ENCODE measurements at regions not wholly inside any gene's neighbourhood (a gene's known extent, or its start where the extent isn't known, plus 50 kb on each side); places are given as distances from the start of the nearest gene placed in this dataset.
"Not testable (repeated sequence)": the region's sequence is repeated elsewhere in the genome, so short reads cannot be mapped to it uniquely, and the experiment has no call there.

DNA sequence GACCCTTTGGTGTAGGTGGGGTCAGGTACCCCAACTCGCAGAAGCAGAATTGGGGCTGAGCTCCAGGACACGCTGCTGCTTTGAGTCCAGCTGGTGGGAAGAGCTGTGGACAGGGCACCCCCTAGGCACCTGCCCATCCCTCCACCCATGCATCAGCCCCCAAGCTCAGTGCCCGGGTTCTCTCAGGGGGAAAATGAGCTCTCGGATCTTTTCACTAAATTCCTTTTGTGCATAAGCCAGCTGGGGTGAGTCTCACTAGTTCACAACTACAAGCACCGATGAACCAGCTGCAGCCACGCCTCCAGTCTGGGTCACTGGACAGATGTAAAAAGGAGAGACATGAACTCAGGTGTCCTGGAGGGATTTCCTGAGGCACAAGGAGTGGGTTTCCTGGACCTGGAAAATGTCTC, 286.8 kb downstream of the CRLF2 start:
- no peak for DNase-seq (ENCODE audit: low read depth, low spot score)
- no peak overlapping the region for H3K4me3 ChIP-seq (ENCODE audit: low read length)

GRCh38 chrX:925094-925493, 287.4 kb downstream of the CRLF2 start:
- H3K4me3 ChIP-seq (ENCODE audit: low read length), result no peak overlapping the region
- no peak for DNase-seq (ENCODE audit: low read depth, low spot score)

GRCh38 chrX:924017-924416, 288.4 kb downstream of the CRLF2 start:
- no peak for DNase-seq (ENCODE audit: low read depth, low spot score)
- H3K4me3 ChIP-seq (ENCODE audit: low read length), result no peak overlapping the region

- no peak overlapping the region for H3K4me3 ChIP-seq (ENCODE audit: low read length)
- no peak for DNase-seq (ENCODE audit: low read depth, low spot score)
Measured at GRCh38 chrX:920234-920799, 289.7 kb downstream of the SHOX start.

DNA sequence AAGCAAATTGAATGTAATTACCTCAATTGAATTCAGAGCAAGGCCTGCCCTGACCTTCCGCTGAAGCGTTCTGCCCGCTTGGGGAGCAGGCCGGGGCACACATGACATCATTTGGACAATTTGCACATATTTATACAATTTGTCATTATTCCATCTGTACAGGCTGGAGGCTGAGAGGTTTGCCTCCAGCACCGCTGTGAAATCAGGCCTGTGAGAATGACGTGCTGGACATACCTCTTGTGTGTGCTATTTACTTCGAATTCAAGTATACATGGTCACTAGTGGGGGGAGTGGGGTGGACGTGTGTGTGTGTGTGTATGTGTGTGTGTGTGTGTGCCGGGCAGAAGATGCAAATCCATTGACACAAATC, 285.6 kb downstream of the SHOX start:
- H3K4me3 ChIP-seq (ENCODE audit: low read length), result no peak overlapping the region
- no peak for DNase-seq (ENCODE audit: low read depth, low spot score)

DNA sequence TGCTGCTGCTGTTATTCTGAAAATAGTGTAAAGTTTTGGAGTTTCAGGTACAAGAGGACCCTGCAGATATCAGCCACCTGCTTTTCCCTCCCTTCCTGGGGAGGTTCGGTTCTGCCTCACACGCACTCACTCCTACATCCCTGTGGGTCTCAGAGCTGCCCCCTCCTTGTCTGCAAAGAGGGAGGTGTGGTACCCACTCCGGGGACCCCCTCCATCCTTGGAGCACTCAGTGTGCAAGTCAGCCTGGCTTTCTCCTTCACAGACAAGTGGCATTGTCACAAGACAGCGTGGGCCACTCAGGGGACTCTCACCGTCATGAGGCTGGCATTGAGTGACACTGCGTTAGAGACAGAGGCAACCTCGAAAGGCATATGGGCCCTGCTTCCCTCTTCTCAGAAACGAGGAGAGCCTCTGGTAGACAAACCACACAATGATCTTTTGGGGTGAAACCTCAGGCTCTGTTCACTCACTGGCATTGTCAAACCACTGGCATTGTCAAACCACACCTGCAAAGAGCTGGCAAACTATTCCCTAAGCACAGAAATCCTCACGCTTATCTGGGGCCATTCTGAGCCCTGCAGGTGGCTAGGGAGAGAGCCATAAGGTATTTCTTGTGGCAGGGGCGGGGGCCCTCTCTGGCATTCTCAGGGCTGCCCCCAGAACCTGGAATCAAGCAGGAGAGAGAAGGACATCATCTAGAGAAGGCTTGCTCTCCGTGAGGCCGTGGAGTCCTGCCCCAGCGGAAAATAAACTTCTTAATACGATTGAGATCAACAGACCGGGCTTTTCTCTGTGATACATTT, 285.0 kb downstream of the SHOX start:
- DNase-seq (ENCODE audit: low read depth, low spot score), result no peak
- H3K4me3 ChIP-seq (ENCODE audit: low read length), result no peak overlapping the region

DNA sequence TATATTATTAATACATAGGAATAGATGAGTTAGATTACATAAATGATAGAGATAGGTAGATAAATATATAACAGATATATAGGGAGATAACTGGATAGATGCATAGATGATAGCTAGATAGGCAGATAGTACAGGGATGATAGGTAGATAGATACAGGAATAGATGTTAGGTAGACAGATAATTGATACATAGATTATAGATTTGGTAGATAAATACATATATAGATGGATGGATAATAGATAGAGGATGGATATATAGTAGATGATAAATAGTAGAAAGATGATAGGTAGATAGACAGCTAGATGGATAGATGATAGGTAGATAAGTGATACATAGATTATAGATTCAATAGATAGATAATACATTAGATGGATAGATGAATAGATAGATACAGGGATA, 283.6 kb downstream of the SHOX start:
- no peak for DNase-seq (ENCODE audit: low read depth, low spot score)
- no peak overlapping the region for H3K4me3 ChIP-seq (ENCODE audit: low read length)

DNA sequence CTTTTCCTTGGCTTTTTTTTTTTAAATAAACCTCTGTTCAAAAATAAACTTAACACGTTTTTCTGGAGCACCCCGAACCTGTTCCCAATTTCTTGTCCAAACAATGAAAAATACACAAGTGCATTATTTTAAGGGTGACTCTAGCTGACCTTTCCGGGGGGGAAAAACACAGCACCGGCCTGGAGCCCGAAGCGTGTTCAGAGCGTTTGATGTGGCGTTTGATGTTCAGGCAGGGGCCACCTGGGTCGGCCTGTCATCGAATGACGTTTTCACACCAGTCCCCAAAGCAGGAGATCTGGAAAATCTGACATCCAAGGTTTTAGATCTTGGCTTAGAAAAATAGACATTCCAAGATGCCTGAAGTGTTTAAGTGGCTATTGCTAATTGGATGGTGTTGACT, 282.1 kb downstream of the SHOX start:
- H3K4me3 ChIP-seq (ENCODE audit: low read length), result no peak overlapping the region
- DNase-seq (ENCODE audit: low read depth, low spot score), result no peak

- not testable (repeated sequence) for H3K4me3 ChIP-seq (ENCODE audit: low read length); DNase-seq (ENCODE audit: low read depth, low spot score)
Measured at GRCh38 chrX:909068-909467, 278.5 kb downstream of the SHOX start.

- DNase-seq (ENCODE audit: low read depth, low spot score), result no peak
- no peak overlapping the region for H3K4me3 ChIP-seq (ENCODE audit: low read length)
Measured at GRCh38 chrX:906586-906985, 276.0 kb downstream of the SHOX start.

DNA sequence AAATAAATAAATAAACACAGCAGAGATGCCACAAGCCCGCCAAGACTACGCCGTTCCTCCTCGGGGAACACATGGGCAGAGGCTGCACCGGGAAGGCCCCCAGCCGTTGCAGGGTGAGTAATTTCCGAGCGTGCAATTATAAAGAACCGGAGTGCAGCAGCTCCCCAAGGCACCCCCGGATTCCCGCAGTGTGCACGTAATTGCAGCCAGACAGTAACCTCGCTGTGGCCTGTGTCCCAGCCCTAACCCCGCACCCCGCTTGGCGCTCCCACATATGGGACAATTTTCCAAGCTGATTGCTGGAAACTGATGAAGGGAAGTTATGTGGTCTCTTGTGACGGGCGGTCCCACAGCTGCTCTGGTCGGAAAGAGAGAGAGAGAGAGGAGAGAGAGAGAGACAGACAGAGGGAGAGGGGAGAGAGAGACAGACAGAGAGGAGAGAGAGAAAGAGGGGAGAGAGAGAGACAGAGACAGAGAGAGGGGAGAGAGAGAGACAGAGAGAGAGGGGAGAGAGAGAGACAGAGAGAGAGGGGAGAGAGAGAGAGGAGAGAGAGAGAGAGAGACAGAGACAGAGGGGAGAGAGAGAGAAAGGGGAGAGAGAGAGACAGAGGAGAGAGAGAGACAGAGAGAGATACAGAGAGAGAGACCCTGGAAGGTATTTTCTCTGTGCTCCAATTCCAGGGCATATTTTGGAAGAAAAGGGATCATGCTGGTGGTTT, 275.4 kb downstream of the SHOX start:
- H3K4me3 ChIP-seq (ENCODE audit: low read length), result no peak overlapping the region
- no peak for DNase-seq (ENCODE audit: low read depth, low spot score)

DNA sequence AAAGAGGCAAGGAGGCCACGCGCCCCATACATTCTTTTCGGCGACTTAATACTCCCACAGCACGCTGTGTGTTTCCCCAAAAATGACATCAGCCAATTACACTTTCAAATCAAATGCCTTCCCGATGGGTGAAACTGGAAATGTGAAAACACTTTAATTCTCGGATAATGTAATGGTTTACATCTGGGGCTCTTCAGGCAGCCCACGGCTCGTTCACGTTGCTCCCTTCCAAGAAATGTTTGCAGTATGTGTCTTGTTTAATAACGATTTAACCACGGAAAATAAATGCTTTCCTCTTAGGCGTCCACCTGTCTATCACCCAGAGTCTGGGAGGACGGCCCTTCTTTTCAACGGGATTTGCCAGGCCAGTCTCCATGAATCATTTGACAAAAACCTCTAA, 272.5 kb downstream of the SHOX start:
- no peak overlapping the region for H3K4me3 ChIP-seq (ENCODE audit: low read length)
- DNase-seq (ENCODE audit: low read depth, low spot score), result no peak

GRCh38 chrX:896256-896655, 265.7 kb downstream of the SHOX start:
- no peak for DNase-seq (ENCODE audit: low read depth, low spot score)
- no peak overlapping the region for H3K4me3 ChIP-seq (ENCODE audit: low read length)

DNA sequence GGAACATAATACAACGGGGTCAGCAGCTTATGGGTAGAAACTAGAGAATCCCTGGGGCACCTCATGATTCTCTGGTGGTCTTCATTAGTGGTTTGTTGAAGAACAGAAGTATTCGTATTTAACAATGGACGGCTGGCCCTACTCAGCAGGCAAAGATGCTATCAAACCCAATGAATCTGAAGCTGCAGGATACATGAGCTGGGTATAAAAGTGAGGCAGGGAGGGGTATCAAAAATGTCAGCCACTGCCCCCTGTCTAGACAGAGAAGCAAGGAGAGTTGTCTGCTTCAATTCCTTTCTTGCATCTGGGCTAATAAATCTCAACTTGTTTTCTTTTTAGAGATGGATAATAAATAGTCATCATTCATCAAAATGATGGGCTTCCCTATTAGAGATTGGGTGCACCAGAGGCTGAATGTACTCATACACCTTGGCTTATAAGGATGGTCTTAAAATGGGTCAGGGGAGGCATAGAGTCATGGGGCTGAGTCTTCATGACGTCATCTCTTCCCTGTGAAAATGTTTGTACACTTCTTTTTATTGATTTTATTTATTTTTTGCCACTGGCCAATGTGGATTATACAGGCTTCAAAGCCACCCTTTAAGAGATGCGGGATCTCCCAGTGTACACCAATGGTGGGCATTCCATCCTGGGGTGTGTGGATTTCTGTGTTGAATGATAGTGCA, 259.5 kb downstream of the SHOX start:
- H3K4me3 ChIP-seq (ENCODE audit: low read length), result no peak overlapping the region
- no peak for DNase-seq (ENCODE audit: low read depth, low spot score)

DNA sequence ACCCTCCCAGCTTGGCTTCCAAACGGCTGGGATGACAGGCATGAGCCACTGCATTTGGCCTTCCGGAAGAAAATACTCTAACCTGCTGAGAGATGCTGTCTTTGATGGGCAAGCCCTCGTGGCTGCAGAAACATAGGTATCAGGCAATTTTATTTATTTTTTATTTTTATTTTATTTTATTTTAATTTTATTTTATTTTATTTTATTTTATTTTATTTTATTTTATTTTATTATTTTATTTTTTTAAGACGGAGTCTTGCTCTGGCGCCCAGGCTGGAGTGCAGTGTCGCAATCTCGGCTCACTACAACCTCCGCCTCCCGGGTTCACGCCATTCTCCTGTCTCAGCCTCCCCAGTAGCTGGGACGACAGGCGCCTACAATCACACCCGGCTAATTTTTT, 257.1 kb downstream of the SHOX start:
- DNase-seq (ENCODE audit: low read depth, low spot score); H3K4me3 ChIP-seq (ENCODE audit: low read length): not testable (repeated sequence)

GRCh38 chrX:883588-883987, 253.0 kb downstream of the SHOX start:
- no peak overlapping the region for H3K4me3 ChIP-seq (ENCODE audit: low read length)
- DNase-seq (ENCODE audit: low read depth, low spot score), result no peak

DNA sequence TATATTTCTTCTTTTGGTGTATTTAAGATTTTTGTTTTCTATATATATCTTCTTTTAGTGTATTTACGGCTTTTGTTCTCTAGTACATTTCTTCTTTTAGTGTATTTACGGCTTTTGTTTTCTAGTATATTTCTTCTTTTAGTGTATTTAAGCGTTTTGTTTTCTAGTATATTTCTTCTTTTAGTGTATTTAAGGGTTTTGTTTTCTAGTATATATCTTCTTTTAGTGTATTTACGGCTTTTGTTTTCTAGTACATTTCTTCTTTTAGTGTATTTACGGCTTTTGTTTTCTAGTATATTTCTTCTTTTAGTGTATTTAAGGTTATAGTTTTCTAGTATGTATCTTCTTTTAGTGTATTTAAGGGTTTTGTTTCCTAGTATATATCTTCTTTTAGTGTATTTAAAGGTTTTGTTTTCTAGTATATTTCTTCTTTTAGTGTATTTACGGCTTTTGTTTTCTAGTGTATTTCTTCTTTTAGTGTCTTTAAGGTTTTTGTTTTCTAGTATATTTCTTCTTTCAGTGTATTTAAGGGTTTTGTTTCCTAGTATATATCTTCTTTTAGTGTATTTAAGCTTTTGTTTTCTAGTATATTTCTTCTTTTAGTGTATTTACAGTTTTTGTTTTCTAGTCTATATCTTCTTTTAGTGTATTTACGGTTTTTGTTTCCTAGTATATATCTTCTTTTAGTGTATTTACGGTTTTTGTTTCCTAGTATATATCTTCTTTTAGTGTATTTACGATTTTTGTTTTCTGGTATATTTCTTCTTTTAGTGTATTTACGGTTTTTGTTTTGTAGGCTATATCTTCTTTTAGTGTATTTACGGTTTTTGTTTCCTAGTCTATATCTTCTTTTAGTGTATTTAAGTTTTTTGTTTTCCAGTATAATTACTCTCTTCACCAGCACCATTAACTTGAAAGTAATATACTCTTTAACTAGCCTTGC, 249.4 kb downstream of the SHOX start:
- not testable (repeated sequence) for H3K4me3 ChIP-seq (ENCODE audit: low read length); DNase-seq (ENCODE audit: low read depth, low spot score)

DNA sequence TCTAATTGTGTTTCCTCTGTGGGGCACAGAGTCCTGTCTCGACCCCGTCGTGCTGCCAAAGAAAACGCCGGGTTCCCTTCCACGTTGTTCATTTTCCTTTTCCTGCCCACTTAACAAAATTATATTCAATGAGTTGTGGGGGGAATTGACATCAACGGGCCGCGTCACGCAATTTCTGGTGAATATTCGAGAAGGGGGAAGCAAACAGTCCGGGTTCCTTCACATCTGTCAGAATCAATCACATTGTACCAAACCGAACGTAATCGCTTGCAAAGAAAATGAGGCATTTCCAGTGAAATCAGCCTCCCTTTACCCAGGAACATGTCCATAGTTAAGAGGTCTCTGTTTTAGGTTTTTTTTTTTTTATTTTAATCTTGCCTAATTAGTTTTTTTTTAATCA, 243.5 kb downstream of the SHOX start:
- H3K4me3 ChIP-seq (ENCODE audit: low read length), result no peak overlapping the region
- no peak for DNase-seq (ENCODE audit: low read depth, low spot score)

DNA sequence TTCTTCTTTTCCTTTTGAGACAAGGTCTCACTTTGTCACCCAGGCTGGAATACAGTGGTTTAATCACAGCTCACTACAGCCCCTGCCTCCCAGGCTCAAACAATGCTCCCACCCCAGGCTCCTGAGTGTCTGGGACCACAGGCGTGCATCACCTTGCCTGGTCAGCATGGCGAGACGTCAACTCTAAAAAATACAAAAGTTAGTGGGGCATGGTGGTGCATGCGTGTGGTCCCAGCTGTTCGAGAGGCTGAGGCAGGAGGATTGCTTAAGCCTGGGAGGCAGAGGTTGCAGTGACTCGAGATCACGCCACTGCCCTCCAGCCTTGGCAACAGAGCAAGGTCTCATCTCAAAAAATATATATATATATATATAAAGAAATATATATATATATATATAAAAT, 242.4 kb downstream of the SHOX start:
- DNase-seq (ENCODE audit: low read depth, low spot score), result no peak
- no peak overlapping the region for H3K4me3 ChIP-seq (ENCODE audit: low read length)
